GM23248 (cell line): ENCODE measurements at regions not wholly inside any gene's neighbourhood (a gene's known extent, or its start where the extent isn't known, plus 50 kb on each side); places are given as distances from the start of the nearest gene placed in this dataset.
"Not testable (repeated sequence)": the region's sequence is repeated elsewhere in the genome, so short reads cannot be mapped to it uniquely, and the experiment has no call there.

Source experiments
- DNase-seq: peaks from one replicate; pipeline ENCODE4 v3.0.0-alpha.2; 2015
- H2AFZ ChIP-seq: fragments of 200-600 bp; sonication (generic); 2 replicates; pipeline ENCODE4 v1.6.1; 2016; ENCODE audit warnings: antibody characterized with exemption
- H3F3A ChIP-seq: fragments of 200-600 bp; sonication (generic); 2 replicates; pipeline ENCODE4 v1.6.1; 2016; ENCODE audit warnings: mild to moderate bottlenecking, antibody characterized with exemption, mixed run types; ENCODE audit not compliant: insufficient read depth
- H3K27ac ChIP-seq: fragments of 200-600 bp; sonication (generic); 2 replicates; pipeline ENCODE4 v1.5.1; 2016; ENCODE audit warnings: mild to moderate bottlenecking
- H3K27me3 ChIP-seq: fragments of 200-600 bp; sonication (generic); replicated peaks from 2 replicates; pipeline ENCODE4 v1.6.1; 2016; ENCODE audit warnings: mild to moderate bottlenecking; ENCODE audit not compliant: insufficient read depth
- H3K36me3 ChIP-seq: fragments of 200-600 bp; sonication (generic); 2 replicates; pipeline ENCODE4 v1.6.1; 2016; ENCODE audit warnings: low read depth, mild to moderate bottlenecking
- H3K4me1 ChIP-seq: fragments of 200-600 bp; sonication (generic); 2 replicates; pipeline ENCODE4 v1.6.1; 2016; ENCODE audit warnings: mild to moderate bottlenecking; ENCODE audit not compliant: insufficient read depth
- H3K4me2 ChIP-seq: fragments of 200-600 bp; sonication (generic); one replicate; pipeline ENCODE4 v1.6.1; 2016; ENCODE audit warnings: mild to moderate bottlenecking; ENCODE audit not compliant: unreplicated experiment
- H3K4me3 ChIP-seq: fragments of 200-600 bp; sonication (generic); 2 replicates; pipeline ENCODE4 v1.5.1; 2016; ENCODE audit warnings: mild to moderate bottlenecking
- H3K79me2 ChIP-seq: fragments of 200-600 bp; sonication (generic); 2 replicates; pipeline ENCODE4 v1.6.1; 2016; ENCODE audit warnings: mild to moderate bottlenecking; ENCODE audit not compliant: insufficient read depth
- H3K9ac ChIP-seq: fragments of 200-600 bp; sonication (generic); 2 replicates; pipeline ENCODE4 v1.6.1; 2016; ENCODE audit warnings: mild to moderate bottlenecking
- H3K9me2 ChIP-seq: fragments of 200-600 bp; sonication (generic); 2 replicates; pipeline ENCODE4 v1.6.1; 2016; ENCODE audit warnings: mixed run types, mild to moderate bottlenecking, moderate library complexity; ENCODE audit not compliant: insufficient read depth
- H3K9me3 ChIP-seq: fragments of 200-600 bp; sonication (generic); one replicate; pipeline ENCODE4 v1.6.1; 2017; ENCODE audit warnings: low read depth
- H4K20me1 ChIP-seq: fragments of 200-600 bp; sonication (generic); 2 replicates; pipeline ENCODE4 v1.6.0; 2016; ENCODE audit not compliant: insufficient read depth
- EZH2 ChIP-seq: fragments of 200-600 bp; sonication (generic); IDR thresholded peaks from 2 replicates; pipeline ENCODE4 v1.6.1; 2018; ENCODE audit warnings: antibody characterized with exemption, mild to moderate bottlenecking; ENCODE audit not compliant: insufficient read depth, poor library complexity, severe bottlenecking
- EZH2phosphoT487 ChIP-seq: fragments of 200-600 bp; sonication (generic); IDR thresholded peaks from 2 replicates; pipeline ENCODE4 v1.6.1; 2018; ENCODE audit warnings: antibody characterized with exemption, moderate library complexity, mild to moderate bottlenecking, low read depth; ENCODE audit not compliant: insufficient read depth
- WGBS, 2 experiments: methylation state at CpG; one replicate each; pipeline ENCODE4 v1.1.6; 2015 to 2017; ENCODE audit warnings: low lambda C conversion rate in 2 of 2, low coverage in 1 of 2; ENCODE audit errors: missing lambda C conversion rate in 2 of 2; 5-methylcytosine and 5-hydroxymethylcytosine counted together
- in situ Hi-C: fragments of 300-500 bp; cut with MboI; formaldehyde crosslinking; loops from 2 replicates; pipeline ENCODE4 v1.15.0; 2020

- no peak for TF ChIP-seq EZH2
- TF ChIP-seq EZH2phosphoT487: no peak
- Histone ChIP-seq H4K20me1 (no peaks in the 10 kb centered on the region), H3K9ac (no peak overlapping the region), H3K4me2 (no peak overlapping the region), H3K27me3 (no peaks in the 10 kb centered on the region), H3K4me3 (no peak overlapping the region), H3K9me3 (no peaks in the 10 kb centered on the region), H3K36me3 (no peaks in the 10 kb centered on the region), H3K4me1 (no peaks in the 10 kb centered on the region), H3K9me2 (no peaks in the 10 kb centered on the region), H3K79me2 (no peaks in the 10 kb centered on the region), H3F3A (no peaks in the 10 kb centered on the region), H2AFZ (no peak overlapping the region), H3K27ac (no peak overlapping the region)
- in situ Hi-C loops: no loop called here
- no peak for DNase-seq
- 48 to 54% methylated on average over 3 of the region's 3 CpGs for WGBS, 2 experiments
Observed at GRCh38 chrX:142499992-142500391, 294.9 kb upstream of the MAGEC2 start.

DNA sequence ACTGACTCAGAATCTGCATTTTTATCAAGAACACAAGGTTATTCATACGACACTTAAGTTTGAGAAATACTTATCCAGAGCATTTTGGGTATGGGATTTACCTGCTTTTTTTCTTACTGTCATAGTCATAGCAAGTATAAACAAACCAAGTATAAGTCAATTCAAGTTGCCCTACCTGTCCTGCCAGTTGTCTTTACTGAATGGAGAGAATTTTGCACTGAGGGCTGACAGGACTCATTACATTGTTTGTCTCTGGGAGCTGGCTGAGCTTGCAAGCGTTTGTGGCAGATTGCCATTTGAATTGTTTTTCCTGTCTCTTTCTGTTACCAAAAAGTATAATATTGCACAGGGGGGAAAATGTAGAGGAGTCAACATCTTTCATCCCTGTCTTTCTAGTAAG lies 278.9 kb upstream of the MAGEC2 start:
- no peak overlapping the region for H3K27ac ChIP-seq
- H3K79me2 ChIP-seq: no peaks in the 10 kb centered on the region
- no peak overlapping the region for H3K4me3 ChIP-seq
- no peaks in the 10 kb centered on the region for H3K27me3 ChIP-seq
- H3K9ac ChIP-seq: no peak overlapping the region
- H3K4me1 ChIP-seq: no peaks in the 10 kb centered on the region
- TF ChIP-seq EZH2phosphoT487 (no peak), EZH2 (no peak)
- in situ Hi-C loops: no loop called here
- H4K20me1 ChIP-seq: no peaks in the 10 kb centered on the region
- DNase-seq: no peak
- 18 to 48% methylated on average over 2 of the region's 2 CpGs for WGBS, 2 experiments
- no peaks in the 10 kb centered on the region for H3K36me3 ChIP-seq
- H3F3A ChIP-seq: no peaks in the 10 kb centered on the region
- H3K9me3 ChIP-seq: no peaks in the 10 kb centered on the region
- H3K9me2 ChIP-seq: no peaks in the 10 kb centered on the region
- H3K4me2 ChIP-seq: no peak overlapping the region
- no peak overlapping the region for H2AFZ ChIP-seq

GRCh38 chrX:142446349-142446748 lies 241.3 kb upstream of the MAGEC2 start:
- no peak overlapping the region for H2AFZ ChIP-seq
- no peaks in the 10 kb centered on the region for H3K4me1 ChIP-seq
- H3K9me3 ChIP-seq: no peaks in the 10 kb centered on the region
- H3K36me3 ChIP-seq: no peaks in the 10 kb centered on the region
- H4K20me1 ChIP-seq: no peaks in the 10 kb centered on the region
- H3K27ac ChIP-seq: no peak overlapping the region
- in situ Hi-C loops: no loop called here
- H3K4me2 ChIP-seq: no peak overlapping the region
- no peak for TF ChIP-seq EZH2phosphoT487
- no peak for TF ChIP-seq EZH2
- H3K9me2 ChIP-seq: no peaks in the 10 kb centered on the region
- no peaks in the 10 kb centered on the region for H3F3A ChIP-seq
- no peaks in the 10 kb centered on the region for H3K79me2 ChIP-seq
- no peak for DNase-seq
- WGBS, 2 experiments: 4 to 6% methylated on average over 3 of the region's 3 CpGs
- H3K27me3 ChIP-seq: no peaks in the 10 kb centered on the region
- no peak overlapping the region for H3K4me3 ChIP-seq
- no peak overlapping the region for H3K9ac ChIP-seq

DNA sequence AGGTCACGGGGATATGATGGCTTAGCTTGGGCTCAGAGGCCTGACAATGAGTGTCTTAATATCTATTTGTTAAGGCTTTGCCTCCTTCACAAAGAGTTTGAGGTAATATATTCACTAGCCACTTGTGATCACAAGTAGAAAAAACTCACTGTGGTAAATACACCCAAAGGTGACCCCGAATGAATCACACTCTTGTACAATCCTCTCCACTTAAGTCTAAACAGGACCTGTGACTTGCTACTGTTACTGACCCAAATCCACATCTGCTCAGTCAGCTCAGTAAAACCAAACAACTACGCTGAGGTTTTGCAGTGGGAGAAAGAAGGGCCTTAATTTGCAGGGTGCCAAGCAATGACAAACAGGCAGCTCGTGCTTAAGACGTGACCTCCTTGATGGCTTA lies 223.8 kb upstream of the MAGEC2 start:
- Histone ChIP-seq H3F3A (no peaks in the 10 kb centered on the region), H3K79me2 (no peaks in the 10 kb centered on the region), H3K4me1 (no peaks in the 10 kb centered on the region), H2AFZ (no peak overlapping the region), H4K20me1 (no peaks in the 10 kb centered on the region), H3K4me2 (no peak overlapping the region), H3K27ac (no peak overlapping the region), H3K36me3 (no peaks in the 10 kb centered on the region), H3K9me2 (no peaks in the 10 kb centered on the region), H3K27me3 (no peaks in the 10 kb centered on the region), H3K9ac (no peak overlapping the region), H3K4me3 (no peak overlapping the region), H3K9me3 (no peaks in the 10 kb centered on the region)
- no peak for DNase-seq
- no peak for TF ChIP-seq EZH2phosphoT487
- no peak for TF ChIP-seq EZH2
- WGBS, 2 experiments: 15 to 16% methylated on average over 4 to 5 of the region's 5 CpGs
- in situ Hi-C loops: no loop called here

DNA sequence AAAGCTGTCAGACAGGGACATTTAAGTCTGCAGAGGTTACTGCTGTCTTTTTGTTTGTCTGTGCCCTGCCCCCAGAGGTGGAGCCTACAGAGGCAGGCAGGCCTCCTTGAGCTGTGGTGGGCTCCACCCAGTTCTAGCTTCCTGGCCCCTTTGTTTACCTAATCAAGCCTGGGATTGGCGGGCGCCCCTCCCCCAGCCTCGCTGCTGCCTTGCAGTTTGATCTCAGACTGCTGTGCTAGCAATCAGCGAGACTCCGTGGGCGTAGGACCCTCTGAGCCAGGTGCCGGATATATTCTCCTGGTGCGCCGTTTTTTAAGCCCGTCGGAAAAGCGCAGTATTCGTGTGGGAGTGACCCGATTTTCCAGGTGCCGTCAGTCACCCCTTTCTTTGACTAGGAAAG lies 185.9 kb upstream of the MAGEC2 start:
- H3K9me2 ChIP-seq, H3K9me3 ChIP-seq, H4K20me1 ChIP-seq, H3K4me2 ChIP-seq, H3K4me1 ChIP-seq, DNase-seq, H3K4me3 ChIP-seq, H3F3A ChIP-seq, in situ Hi-C loops, H3K9ac ChIP-seq, H2AFZ ChIP-seq, H3K27me3 ChIP-seq, H3K79me2 ChIP-seq, H3K27ac ChIP-seq, H3K36me3 ChIP-seq: not testable (repeated sequence)
- 71% methylated on average over 15 of the region's 15 CpGs; no CpG with 5 or more reads in 1 of the 2 experiments for WGBS, 2 experiments
